HepG2 (cell line): ENCODE measurements at regions not wholly inside any gene's neighbourhood (a gene's known extent, or its start where the extent isn't known, plus 50 kb on each side); places are given as distances from the start of the nearest gene placed in this dataset.

Source experiments
- ATAC-seq: fragments of 200-7000 bp; cut with Tn5 transposase; 3 replicates; pipeline ENCODE4 v1.9.1; 2020; ENCODE audit warnings: mild to moderate bottlenecking, moderate library complexity
- BruUV-seq: library from RNA; stranded (reverse); fragments of 400-500 nt; replicated peaks from 2 replicates; lab custom pipeline; 2021; lab: Mats Ljungman, UMichigan
- CTCF ChIA-PET: fragments of 300-600 bp; formaldehyde crosslinking; extraction: SDS; loops from one replicate; lab custom pipeline; 2021; ENCODE audit warnings: low total read pairs, inconsistent platforms, low intra/inter-chr PET ratio; lab: Yijun Ruan, JAX
- POLR2A ChIA-PET: fragments of 350-600 bp; sonication (Branson Sonifier 250); formaldehyde crosslinking; loops from one replicate; lab custom pipeline; 2020; ENCODE audit warnings: antibody characterized with exemption, inconsistent platforms; lab: Yijun Ruan, JAX
- DNase-seq: peaks from one replicate; pipeline ENCODE4 v3.0.0-alpha.2; 2015; ENCODE audit warnings: low spot score
- FAIRE-seq: peaks from 3 replicates; lab custom pipeline; 2011; peaks lifted over from hg19 to GRCh38; lab: Jason Lieb, UNC
- H2AFZ ChIP-seq: one replicate; pipeline ENCODE4 v1.6.1; 2011; ENCODE audit warnings: low read length, inconsistent platforms
- H3K27ac ChIP-seq: fragments of 300-600 bp; 3 replicates; pipeline ENCODE4 v1.8.0; 2011; ENCODE audit warnings: mixed run types, mild to moderate bottlenecking, mixed read lengths, low read length, inconsistent platforms; ENCODE audit not compliant: insufficient read depth; ENCODE audit errors: extremely low read length
- H3K27me3 ChIP-seq, 2 experiments: fragments of 200-600 bp in 1 of 2; 2 replicates in 1 of 2; 3 replicates in 1 of 2; pipeline versions ENCODE4 v1.6.0 to v1.8.0; 2011; ENCODE audit warnings: low read length in 2 of 2, mild to moderate bottlenecking in 2 of 2, moderate library complexity in 2 of 2, inconsistent platforms in 1 of 2; ENCODE audit not compliant: insufficient read depth in 2 of 2, control insufficient read depth in 1 of 2
- H3K36me3 ChIP-seq, 2 experiments: fragments of 200-600 bp in 1 of 2; replicated peaks in 1 of 2; 2 replicates in 1 of 2; 3 replicates in 1 of 2; pipeline versions ENCODE4 v1.5.1 to v1.8.0; 2011; ENCODE audit warnings: low read length in 2 of 2, inconsistent platforms in 1 of 2; ENCODE audit not compliant: insufficient read depth in 2 of 2, control insufficient read depth in 1 of 2
- H3K4me1 ChIP-seq: 2 replicates; pipeline ENCODE4 v1.5.1; 2012; ENCODE audit warnings: low read length, inconsistent platforms; ENCODE audit not compliant: insufficient read depth
- H3K4me2 ChIP-seq: 2 replicates; pipeline ENCODE4 v1.6.0; 2011; ENCODE audit warnings: low read depth, low read length, inconsistent platforms
- H3K4me3 ChIP-seq, 3 experiments: fragments of 200-600 bp in 1 of 3; sonication (generic), shearing (Covaris generic) in 1 of 3; replicated peaks in 1 of 3; 2 replicates each; pipeline ENCODE4 v1.5.1; 2011 to 2016; ENCODE audit warnings: low read length in 3 of 3, inconsistent platforms in 2 of 3, low read depth in 2 of 3, mild to moderate bottlenecking in 2 of 3, control low read depth in 1 of 3, mixed read lengths in 1 of 3; ENCODE audit not compliant: insufficient read depth in 1 of 3
- H3K79me2 ChIP-seq: one replicate; pipeline ENCODE4 v1.6.1; 2011; ENCODE audit warnings: low read length, inconsistent platforms; ENCODE audit not compliant: insufficient read depth
- H3K9ac ChIP-seq: 2 replicates; pipeline ENCODE4 v1.6.0; 2011; ENCODE audit warnings: mild to moderate bottlenecking, low read depth, low read length, inconsistent platforms; ENCODE audit not compliant: insufficient read depth
- H3K9me3 ChIP-seq: 2 replicates; pipeline ENCODE4 v1.5.1; 2012; ENCODE audit warnings: mild to moderate bottlenecking, low read length
- H4K20me1 ChIP-seq: 2 replicates; pipeline ENCODE4 v1.6.0; 2011; ENCODE audit warnings: inconsistent platforms, mild to moderate bottlenecking, low read length, moderate library complexity; ENCODE audit not compliant: insufficient read depth
- BCL6 ChIP-seq: IDR thresholded peaks from 2 replicates; pipeline ENCODE4 v1.6.1; 2016; ENCODE audit warnings: missing genetic modification reagents, missing compliant biosample characterization
- BHLHE40 ChIP-seq: IDR thresholded peaks from 2 replicates; pipeline ENCODE4 v1.6.1; 2011; ENCODE audit warnings: low read length, improper control_type of control experiment
- GATA4 ChIP-seq: sonication (generic); IDR thresholded peaks from 2 replicates; pipeline ENCODE4 v1.6.1; 2016; ENCODE audit warnings: antibody characterized with exemption, low read depth, borderline replicate concordance
- GFI1 ChIP-seq: sonication (generic); formaldehyde crosslinking; IDR thresholded peaks from 2 replicates; pipeline ENCODE4 v1.5.0; 2020; ENCODE audit warnings: missing genetic modification reagents, mild to moderate bottlenecking, borderline replicate concordance
- GLI4 ChIP-seq: sonication (generic); formaldehyde crosslinking; IDR thresholded peaks from 2 replicates; pipeline ENCODE4 v1.5.1; 2020; ENCODE audit warnings: missing genetic modification reagents, mild to moderate bottlenecking, moderate library complexity, borderline replicate concordance
- MIXL1 ChIP-seq: IDR thresholded peaks from 2 replicates; pipeline ENCODE4 v1.6.1; 2016
- RAD21 ChIP-seq: fragments of 450-650 bp; formaldehyde crosslinking; IDR thresholded peaks from 2 replicates; pipeline ENCODE4 v1.5.0; 2020; ENCODE audit warnings: mild to moderate bottlenecking
- ZBTB1 ChIP-seq: sonication (generic); formaldehyde crosslinking; IDR thresholded peaks from 2 replicates; pipeline ENCODE4 v1.4.0; 2020; ENCODE audit warnings: missing genetic modification reagents, borderline replicate concordance
- ZBTB49 ChIP-seq: sonication (generic); formaldehyde crosslinking; IDR thresholded peaks from 2 replicates; pipeline ENCODE4 v1.4.0; 2020; ENCODE audit warnings: missing genetic modification reagents, borderline replicate concordance
- ZFP36L2 ChIP-seq: sonication (generic); formaldehyde crosslinking; IDR thresholded peaks from 2 replicates; pipeline ENCODE4 v1.4.0; 2020; ENCODE audit warnings: missing genetic modification reagents
- ZNF12 ChIP-seq: sonication (generic); formaldehyde crosslinking; IDR thresholded peaks from 2 replicates; pipeline ENCODE4 v1.5.0; 2020; ENCODE audit warnings: missing genetic modification reagents
- ZSCAN21 ChIP-seq: sonication (generic); formaldehyde crosslinking; IDR thresholded peaks from 2 replicates; pipeline ENCODE4 v1.8.0; 2022; ENCODE audit warnings: mild to moderate bottlenecking, missing genetic modification reagents, moderate library complexity, borderline replicate concordance
- WGBS: methylation state at CpG from one replicate; pipeline ENCODE4 v1.1.6; 2017; ENCODE audit warnings: low lambda C conversion rate; 5-methylcytosine and 5-hydroxymethylcytosine counted together
- in situ Hi-C: cut with HindIII; loops from 2 replicates; pipeline ENCODE4 v1.10.0; 2017; ENCODE audit warnings: low pct_unique_long_range_greater_than_20kb; ENCODE audit not compliant: extremely low pct_ligation_motif_present
- intact Hi-C: fragments of 100-400 bp; cut with micrococcal nuclease; formaldehyde crosslinking; loops from one replicate; pipeline ENCODE4 v1.10.0; 2022; ENCODE audit not compliant: unreplicated experiment
- TF ChIP-seq, protein P1 (sequence below): IDR thresholded peaks from 2 replicates; pipeline ENCODE4 v1.6.1; 2016; ENCODE audit warnings: low read depth

- H4K20me1 ChIP-seq = no peaks in the 10 kb centered on the region
- no peak for TF ChIP-seq ZBTB1 (CRISPR knock-in tag)
- no peak for DNase-seq
- no peak overlapping the region for H3K27ac ChIP-seq
- no peaks in the 10 kb centered on the region for H3K36me3 ChIP-seq
- no peak overlapping the region for H3K4me2 ChIP-seq
- no peak overlapping the region for H3K4me3 ChIP-seq
- no peaks in the 10 kb centered on the region for H3K79me2 ChIP-seq
- no peaks in the 10 kb centered on the region for H3K27me3 ChIP-seq
- FAIRE-seq = no peak
- H2AFZ ChIP-seq = no peak overlapping the region
- no TSS peak for BruUV-seq
- H3K9ac ChIP-seq = no peak overlapping the region
- ATAC-seq = no peak
- WGBS = 11% methylated on average over 4 of the region's 4 CpGs
- ChIA-PET POLR2A (no interaction called here), CTCF (no interaction called here)
- in situ Hi-C loops = no loop called here
- H3K9me3 ChIP-seq = no peaks in the 10 kb centered on the region
- intact Hi-C loops = no loop called here
- peaks cover 25% of the 10 kb centered on the region for H3K4me1 ChIP-seq
These were observed 339.2 kb upstream of the NECTIN3 start for GRCh38 chr3:110732420-110732819.

- H3K36me3 ChIP-seq = no peaks in the 10 kb centered on the region
- no peak for ATAC-seq
These were observed 338.6 kb upstream of the NECTIN3 start for GRCh38 chr3:110733045-110733444.

More at GRCh38 chr3:110733045-110733444, 338.6 kb upstream of the NECTIN3 start:
- CTCF ChIA-PET = no interaction called here
- TF ChIP-seq BCL6 (no peak), ZNF12 (CRISPR knock-in tag) (no peak), RAD21 (no peak), BHLHE40 (no peak), ZFP36L2 (no peak), ZBTB49 (CRISPR knock-in tag) (no peak), GATA4 (no peak), MIXL1 (CRISPR knock-in tag) (no peak), ZSCAN21 (CRISPR knock-in tag) (no peak), GFI1 (no peak), GLI4 (CRISPR knock-in tag) (no peak)
- TF ChIP-seq, protein P1, sequence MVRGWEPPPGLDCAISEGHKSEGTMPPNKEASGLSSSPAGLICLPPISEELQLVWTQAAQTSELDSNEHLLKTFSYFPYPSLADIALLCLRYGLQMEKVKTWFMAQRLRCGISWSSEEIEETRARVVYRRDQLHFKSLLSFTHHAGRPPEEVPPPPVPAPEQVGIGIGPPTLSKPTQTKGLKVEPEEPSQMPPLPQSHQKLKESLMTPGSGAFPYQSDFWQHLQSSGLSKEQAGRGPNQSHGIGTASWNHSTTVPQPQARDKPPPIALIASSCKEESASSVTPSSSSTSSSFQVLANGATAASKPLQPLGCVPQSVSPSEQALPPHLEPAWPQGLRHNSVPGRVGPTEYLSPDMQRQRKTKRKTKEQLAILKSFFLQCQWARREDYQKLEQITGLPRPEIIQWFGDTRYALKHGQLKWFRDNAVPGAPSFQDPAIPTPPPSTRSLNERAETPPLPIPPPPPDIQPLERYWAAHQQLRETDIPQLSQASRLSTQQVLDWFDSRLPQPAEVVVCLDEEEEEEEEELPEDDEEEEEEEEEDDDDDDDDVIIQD = no peak
- in situ Hi-C loops (no loop called here), intact Hi-C loops (no loop called here)
- Histone ChIP-seq H3K9me3 (no peaks in the 10 kb centered on the region), H4K20me1 (no peaks in the 10 kb centered on the region), H2AFZ (no peak overlapping the region), H3K9ac (no peak overlapping the region), H3K4me1 (peaks cover 22% of the 10 kb centered on the region), H3K79me2 (no peaks in the 10 kb centered on the region), H3K4me3 (no peak overlapping the region), H3K27ac (no peak overlapping the region), H3K4me2 (no peak overlapping the region), H3K27me3 (no peaks in the 10 kb centered on the region)
- WGBS = 18% methylated on average over 3 of the region's 3 CpGs
- BruUV-seq = no TSS peak
- FAIRE-seq = no peak
- POLR2A ChIA-PET = no interaction called here
- no peak for DNase-seq
